ENCODE measurements at regions not wholly inside any gene's neighbourhood (a gene's known extent, or its start where the extent isn't known, plus 50 kb on each side); places are given as distances from the start of the nearest gene placed in this dataset.
"Not testable (repeated sequence)": the region's sequence is repeated elsewhere in the genome, so short reads cannot be mapped to it uniquely, and the experiment has no call there.

GRCh38 chr3:76206346-76206745, 421.0 kb upstream of the ZNF717 start:
- no peak for DNase-seq

GRCh38 chr3:76212679-76213078, 427.3 kb upstream of the ZNF717 start:
- DNase-seq = no peak

- DNase-seq = no peak
These were observed 436.9 kb upstream of the ZNF717 start for GRCh38 chr3:76222201-76222600.

- no peak for DNase-seq
These were observed 445.9 kb upstream of the ZNF717 start for GRCh38 chr3:76231258-76231657.

- DNase-seq = no peak
These were observed 457.8 kb upstream of the ZNF717 start for GRCh38 chr3:76242886-76243753.

- DNase-seq = no peak
These were observed 459.7 kb upstream of the ZNF717 start for GRCh38 chr3:76245073-76245472.

GRCh38 chr3:76245622-76246021, 460.3 kb upstream of the ZNF717 start:
- no peak for DNase-seq

- no peak for DNase-seq
These were observed 479.1 kb upstream of the ZNF717 start for GRCh38 chr3:76264496-76264895.

- DNase-seq = no peak
These were observed 479.6 kb upstream of the ZNF717 start for GRCh38 chr3:76264911-76265310.

GRCh38 chr3:76266511-76266910, 481.2 kb upstream of the ZNF717 start:
- no peak for DNase-seq

- DNase-seq = no peak
These were observed 482.6 kb upstream of the ZNF717 start for GRCh38 chr3:76267851-76268380.

GRCh38 chr3:76293856-76294255, 508.5 kb upstream of the ZNF717 start:
- DNase-seq = no peak

- DNase-seq = no peak
These were observed 515.4 kb upstream of the ZNF717 start for GRCh38 chr3:76300746-76301145.

- DNase-seq = no peak
These were observed 522.2 kb upstream of the ZNF717 start for GRCh38 chr3:76307556-76307955.

- no peak for DNase-seq
These were observed 523.2 kb upstream of the ZNF717 start for GRCh38 chr3:76308541-76308940.

- DNase-seq = no peak
These were observed 524.7 kb upstream of the ZNF717 start for GRCh38 chr3:76310089-76310488.

GRCh38 chr3:76310667-76311066, 525.3 kb upstream of the ZNF717 start:
- no peak for DNase-seq

GRCh38 chr3:76311941-76312340, 526.6 kb upstream of the ZNF717 start:
- no peak for DNase-seq

- DNase-seq = not testable (repeated sequence)
These were observed 530.6 kb upstream of the ZNF717 start for GRCh38 chr3:76315906-76316305.

- DNase-seq = no peak
These were observed 536.3 kb upstream of the ZNF717 start for GRCh38 chr3:76321614-76322013.

- no peak for DNase-seq
These were observed 538.8 kb upstream of the ZNF717 start for GRCh38 chr3:76324101-76324500.

GRCh38 chr3:76345878-76346277, 560.5 kb upstream of the ZNF717 start:
- no peak for DNase-seq

GRCh38 chr3:76346690-76347089, 561.3 kb upstream of the ZNF717 start:
- DNase-seq = no peak

- DNase-seq = no peak
These were observed 564.5 kb upstream of the ZNF717 start for GRCh38 chr3:76349715-76350480.
